Femur (tissue), 1 donor: ENCODE measurements at regions not wholly inside any gene's neighbourhood (a gene's known extent, or its start where the extent isn't known, plus 50 kb on each side); places are given as distances from the start of the nearest gene placed in this dataset.

Experiments used
- DNase-seq: peaks from one replicate; pipeline ENCODE4 v3.0.0-alpha.2; 2017

DNA sequence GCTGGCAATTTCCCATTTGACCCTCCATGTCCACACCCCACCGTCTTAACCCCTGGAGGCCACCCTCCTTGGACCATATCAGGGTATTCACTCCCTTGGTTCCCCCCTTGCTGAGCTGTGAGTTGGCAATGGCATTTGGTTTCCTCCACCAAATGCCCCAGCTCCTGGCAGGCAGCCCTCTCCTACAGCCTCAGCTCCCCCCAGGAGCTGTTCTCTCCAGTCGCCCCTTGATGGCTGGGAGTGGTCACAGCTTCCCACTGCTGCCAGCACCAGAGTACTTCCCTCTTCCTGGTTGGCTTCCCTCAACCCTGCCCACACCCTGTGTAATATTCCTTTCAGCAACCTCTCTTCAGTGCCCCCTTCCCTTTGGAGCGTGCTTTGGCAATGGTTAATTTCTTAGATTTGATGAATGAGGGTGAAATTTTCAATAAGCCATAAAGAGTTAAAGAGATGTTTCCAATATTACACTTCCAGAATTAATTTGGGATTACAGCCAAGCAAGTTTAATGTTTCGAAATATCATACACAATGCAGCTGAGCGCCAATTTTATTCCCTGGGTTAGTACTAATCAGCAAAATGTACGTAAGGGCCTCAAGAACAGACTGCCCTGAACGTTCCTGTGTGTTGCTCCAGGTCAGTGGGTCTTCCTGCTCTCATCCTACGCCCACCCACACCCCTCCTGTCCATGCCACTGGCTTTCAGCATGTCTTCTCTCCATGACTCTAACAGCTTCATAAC, 207.1 kb upstream of the NFE2L3 start:
- peak; percentile 40 for DNase-seq

- no peak for DNase-seq
Observed at GRCh38 chr7:25945608-25946007, 206.4 kb upstream of the NFE2L3 start.

GRCh38 chr7:25946181-25946580, 205.8 kb upstream of the NFE2L3 start:
- no peak for DNase-seq

GRCh38 chr7:25947669-25948516, 204.1 kb upstream of the NFE2L3 start:
- DNase-seq, result no peak

DNA sequence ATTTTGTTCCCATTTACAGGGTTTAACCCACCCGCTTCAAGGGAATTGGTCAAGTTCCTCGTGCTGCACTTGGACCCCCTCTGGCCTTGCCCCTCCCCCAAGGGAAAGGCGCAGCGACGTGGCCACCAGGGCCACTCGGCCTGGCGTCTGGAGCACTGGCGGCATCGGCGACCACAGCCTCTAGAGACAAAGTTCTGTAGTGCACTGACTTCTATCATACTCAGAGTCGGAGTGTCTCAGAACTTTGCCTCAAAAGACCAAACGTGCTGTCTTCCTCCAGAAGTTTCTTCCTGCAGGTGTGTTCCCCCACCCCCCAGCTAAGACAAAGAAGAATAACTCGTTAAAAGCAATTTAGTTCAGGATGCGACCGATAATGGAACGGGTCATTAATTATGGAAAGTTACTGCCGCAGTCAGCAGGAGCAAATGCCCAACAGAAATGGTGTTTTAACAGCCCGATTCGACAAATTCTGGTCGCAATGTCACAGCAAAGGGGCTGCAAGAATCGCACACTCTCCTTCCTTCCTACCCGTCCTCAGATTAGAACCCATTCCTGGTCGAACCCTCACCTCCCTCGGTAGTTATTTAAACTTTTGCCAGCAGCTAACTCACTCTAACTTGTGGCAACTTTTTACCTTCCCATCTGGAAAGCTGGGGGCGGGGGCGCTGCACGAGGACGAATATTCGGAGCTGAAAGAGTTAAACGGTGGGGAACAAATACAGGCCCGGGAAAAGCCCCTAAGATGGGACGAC, 202.1 kb upstream of the NFE2L3 start:
- peak; percentile 63 for DNase-seq

GRCh38 chr7:25950488-25951413, 201.2 kb upstream of the NFE2L3 start:
- DNase-seq, result peak; percentile 96

DNA sequence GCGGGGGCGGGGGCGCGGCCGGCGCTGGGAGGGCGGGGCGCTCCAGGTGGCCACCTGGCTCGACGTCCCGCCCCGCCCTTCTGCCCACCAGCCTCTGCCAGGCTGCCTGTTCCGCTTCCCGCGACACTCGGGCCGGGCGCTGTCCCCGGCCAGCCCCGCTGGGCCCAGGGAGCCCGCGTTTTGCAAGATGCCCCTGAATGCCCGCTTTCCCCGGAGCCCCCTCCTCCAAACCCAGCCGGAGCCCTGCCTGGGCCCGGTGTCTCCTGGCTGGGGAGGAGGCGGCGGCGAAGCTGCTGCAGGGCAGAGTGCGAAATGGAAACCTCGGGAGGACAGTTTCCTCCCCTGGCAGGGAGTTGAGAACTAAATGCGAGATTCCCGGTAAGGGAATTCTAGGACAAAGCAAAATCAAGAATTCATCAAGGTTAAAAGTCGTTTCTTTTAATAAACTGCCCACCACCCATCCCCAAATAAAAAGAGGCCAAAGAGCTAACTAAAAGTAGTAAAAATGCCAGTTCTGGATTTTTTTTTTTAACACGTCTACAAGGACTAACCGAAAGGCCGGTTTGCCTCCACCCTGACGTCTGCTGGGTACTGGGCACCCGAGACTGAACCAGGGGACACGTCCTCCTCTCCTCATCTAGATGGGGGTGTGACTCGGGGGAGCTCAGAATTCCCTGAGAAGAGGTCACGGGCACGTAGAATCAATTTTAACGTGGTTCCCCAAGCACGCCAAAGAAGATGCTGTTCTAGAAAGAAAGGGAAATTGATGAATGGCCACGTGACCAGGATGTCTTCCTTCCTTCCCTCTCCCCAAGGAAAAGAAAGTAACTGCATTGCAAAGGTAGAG, 200.4 kb upstream of the NFE2L3 start:
- no peak for DNase-seq

DNA sequence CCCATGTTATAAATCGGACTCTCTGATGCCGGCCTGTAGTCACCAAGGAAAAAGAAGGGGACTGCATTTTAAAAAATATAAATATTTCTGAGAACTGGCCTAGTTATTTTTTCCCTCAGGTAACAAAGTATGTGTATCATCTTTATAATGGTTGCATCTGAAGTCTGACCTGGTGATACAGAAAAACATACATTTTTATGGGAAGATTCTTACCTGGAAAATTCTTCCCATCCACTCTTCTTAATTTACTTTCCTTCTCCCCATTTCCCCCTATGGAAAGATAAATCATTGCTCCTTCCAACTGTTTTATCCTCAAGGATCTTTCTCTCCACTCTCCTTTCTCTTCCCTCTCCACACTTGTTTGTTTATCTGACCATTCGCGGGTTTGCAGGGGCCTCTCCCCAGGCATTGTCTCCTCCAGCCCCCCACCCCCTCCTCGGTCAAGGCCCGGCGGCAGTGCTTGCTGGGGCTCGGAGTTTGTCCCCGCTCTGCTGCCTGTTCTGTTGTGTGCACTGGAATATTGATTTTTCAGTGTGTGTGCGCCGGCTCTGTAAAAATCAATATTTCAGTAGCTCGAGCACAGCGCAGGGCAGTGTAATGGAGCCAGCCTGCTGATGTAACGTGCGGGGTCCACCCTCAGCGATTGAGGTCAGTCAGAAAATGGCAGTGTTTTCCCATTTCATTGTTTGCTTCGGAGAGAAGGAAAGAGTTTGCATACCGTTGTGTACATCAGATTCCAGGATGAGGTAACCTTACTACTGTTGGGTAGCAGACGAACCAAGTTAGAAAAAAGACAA, 199.5 kb upstream of the NFE2L3 start:
- DNase-seq, result no peak

GRCh38 chr7:25953859-25954258, 198.1 kb upstream of the NFE2L3 start:
- DNase-seq, result no peak

DNA sequence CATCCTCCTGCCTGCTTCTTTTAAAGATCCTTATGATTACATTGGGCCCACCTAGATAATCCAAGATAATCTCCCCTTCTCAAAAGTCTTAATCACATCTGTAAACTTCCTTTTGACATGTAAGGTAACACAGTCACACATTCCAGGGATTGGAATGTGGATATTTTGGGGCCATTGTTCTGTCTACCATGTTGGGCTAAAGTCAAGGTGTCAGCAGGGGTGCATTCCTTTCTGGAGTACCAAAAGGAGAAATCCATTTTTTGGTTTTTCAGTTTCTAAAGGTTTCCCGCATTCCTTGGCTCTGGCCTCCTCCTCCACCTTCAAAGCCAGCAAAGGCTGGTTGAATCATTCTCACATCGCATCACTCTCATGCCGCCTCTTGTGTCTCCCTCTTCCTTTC, 197.6 kb upstream of the NFE2L3 start:
- DNase-seq, result no peak

DNA sequence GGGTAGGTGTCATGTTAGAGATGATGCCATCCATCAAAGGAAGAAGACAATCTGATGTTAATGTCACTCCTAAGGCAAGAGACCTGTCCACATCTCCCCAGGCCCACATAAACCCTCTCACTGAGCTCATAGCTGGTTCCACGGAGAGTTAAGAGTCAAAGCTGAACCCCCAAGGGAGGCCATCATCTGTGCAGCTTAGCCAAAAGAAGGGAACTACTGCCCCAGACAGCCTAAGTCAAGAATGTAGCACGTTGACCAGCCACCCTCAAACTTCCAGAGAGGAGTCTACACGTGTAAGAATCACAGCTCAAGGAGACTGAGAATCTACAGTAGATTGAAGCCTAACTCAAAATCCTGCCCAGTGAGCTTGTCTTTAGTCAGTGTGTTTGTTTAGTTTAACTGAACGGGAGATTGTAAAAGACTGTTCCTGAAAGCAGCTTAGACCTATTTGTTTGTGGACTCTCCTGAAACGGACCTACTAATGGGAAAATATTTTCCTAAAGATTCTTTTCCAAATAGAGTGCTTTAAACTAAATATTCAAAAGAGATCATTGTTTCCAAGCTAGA, 192.7 kb upstream of the NFE2L3 start:
- DNase-seq, result no peak

- no peak for DNase-seq
Observed at GRCh38 chr7:25963733-25964132, 188.3 kb upstream of the NFE2L3 start.

GRCh38 chr7:25964483-25964991, 187.5 kb upstream of the NFE2L3 start:
- no peak for DNase-seq

DNA sequence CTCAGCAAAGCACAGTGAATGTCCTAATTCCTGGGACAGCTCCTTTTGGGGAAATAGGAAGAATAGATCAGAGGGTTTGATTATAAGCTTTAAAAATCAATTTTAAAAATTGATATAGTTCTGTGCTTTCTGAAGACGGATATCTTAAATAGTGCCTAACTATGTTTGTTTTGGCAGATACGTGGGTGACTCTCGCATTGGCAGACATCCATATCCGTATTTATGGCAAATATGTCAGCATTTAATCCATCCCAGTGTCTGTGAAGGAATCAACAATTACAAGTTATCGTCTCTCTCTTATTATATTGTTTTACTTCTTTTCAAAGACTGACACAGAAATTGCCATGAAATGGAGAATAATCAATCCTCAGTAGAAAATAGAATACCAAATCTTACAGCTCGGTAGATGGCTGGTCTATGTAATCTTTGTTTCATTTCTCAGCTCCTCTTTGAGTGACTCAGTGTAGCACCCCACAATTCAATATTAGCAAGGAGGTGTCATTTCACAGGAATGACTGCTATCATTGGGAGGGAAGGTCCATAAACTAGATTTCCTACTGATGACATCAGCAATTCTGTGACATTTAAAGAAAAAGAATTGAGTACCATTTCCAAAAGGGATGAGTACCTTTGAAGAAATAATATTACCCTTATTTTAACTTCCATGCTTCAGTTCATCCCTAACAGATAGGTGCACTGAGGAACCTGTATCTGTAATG, 186.4 kb upstream of the NFE2L3 start:
- DNase-seq, result no peak

GRCh38 chr7:25966469-25966868, 185.5 kb upstream of the NFE2L3 start:
- no peak for DNase-seq

DNA sequence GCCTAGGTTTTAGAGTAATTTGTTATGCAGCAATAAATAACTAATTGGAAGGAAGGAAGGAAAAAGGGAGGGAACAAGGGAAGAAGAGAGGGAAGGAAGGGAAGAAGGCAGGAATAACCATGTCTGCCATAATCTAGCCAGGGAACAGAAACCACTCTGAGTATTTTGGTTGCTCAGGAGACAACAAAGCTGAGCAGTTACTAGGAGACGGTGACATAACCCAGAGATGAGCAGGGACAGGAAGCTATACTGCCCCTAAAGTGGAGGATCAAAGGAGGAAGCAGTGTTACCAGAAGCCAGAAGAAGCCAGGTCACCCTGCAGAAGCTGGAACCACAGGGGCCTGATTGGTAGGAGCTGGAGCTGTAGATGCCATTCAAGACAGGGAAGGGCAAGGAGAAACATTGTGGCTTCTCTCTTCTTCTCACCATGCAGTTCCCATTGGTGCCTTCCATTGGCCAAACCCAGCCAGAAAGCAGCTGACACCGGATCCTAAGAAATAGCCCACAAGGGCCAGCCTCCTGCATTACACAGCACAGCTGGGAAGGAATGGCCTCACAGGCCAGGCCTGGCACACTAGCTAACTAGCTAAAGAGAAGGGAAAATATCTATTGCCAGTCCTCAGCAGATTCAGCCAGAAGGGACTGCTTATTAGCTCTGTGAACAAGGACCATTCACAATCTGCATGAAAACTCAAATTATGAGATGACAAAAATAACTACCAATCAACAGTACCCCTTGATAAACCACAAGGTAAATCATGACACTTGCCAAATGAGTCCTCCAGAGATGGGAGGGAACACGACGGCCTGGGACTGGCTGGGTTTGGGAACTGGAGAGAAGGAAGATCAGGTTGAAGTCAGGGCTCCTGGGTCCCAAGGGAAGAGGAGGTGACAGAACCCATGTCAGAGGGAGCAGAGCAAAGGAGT, 184.5 kb upstream of the NFE2L3 start:
- DNase-seq, result peak; percentile 45

GRCh38 chr7:25968205-25968993, 183.6 kb upstream of the NFE2L3 start:
- peak; percentile 80 for DNase-seq
